GM12878 (cell line): ENCODE measurements at regions not wholly inside any gene's neighbourhood (a gene's known extent, or its start where the extent isn't known, plus 50 kb on each side); places are given as distances from the start of the nearest gene placed in this dataset.

Experiments
- CTCF ChIP-seq, 3 experiments: IDR thresholded peaks in 2 of 3; conservative IDR thresholded peaks in 1 of 3; 2 replicates each; pipeline ENCODE4 v1.5.1; 2011; ENCODE audit warnings: low read depth in 3 of 3, low read length in 3 of 3, mild to moderate bottlenecking in 3 of 3, control low read depth in 2 of 3, moderate library complexity in 2 of 3, inconsistent platforms in 1 of 3, mixed read lengths in 1 of 3; ENCODE audit not compliant: control insufficient read depth in 2 of 3, insufficient read depth in 1 of 3; ENCODE audit errors: extremely low read depth in 1 of 3
- EZH2 ChIP-seq: IDR thresholded peaks from 2 replicates; pipeline ENCODE4 v1.6.1; 2012; ENCODE audit warnings: low read depth, mild to moderate bottlenecking, control low read depth, inconsistent platforms, low read length, borderline replicate concordance; ENCODE audit not compliant: control insufficient read depth
- POLR2A ChIP-seq: IDR thresholded peaks from 2 replicates; pipeline ENCODE4 v1.6.1; 2011; ENCODE audit warnings: low read depth, mild to moderate bottlenecking, low read length
- SIN3A ChIP-seq: IDR thresholded peaks from 2 replicates; pipeline ENCODE4 v1.6.1; 2012; ENCODE audit warnings: low read depth, low read length, improper control_type of control experiment
- ZNF687 ChIP-seq: fragments of 450-650 bp; IDR thresholded peaks from 2 replicates; pipeline ENCODE4 v1.6.1; 2017; ENCODE audit warnings: mild to moderate bottlenecking, moderate library complexity

- TF ChIP-seq EZH2 (no peak), ZNF687 (no peak), CTCF (IDR thresholded peaks at IDR 0.05 in 2 of 3, conservative IDR thresholded peaks at IDR 0.05 in 1 of 3; ENCODE audit: control insufficient read depth in 2 of 3, extremely low read depth in 1 of 3, insufficient read depth in 1 of 3, low read depth in 3 of 3, low read length in 3 of 3) (no peak), SIN3A (no peak), POLR2A (no peak)
Measured at GRCh38 chr12:81949416-81949815, 190.3 kb upstream of the PPFIA2 start.
